A204.1 (cell line): ENCODE measurements at regions not wholly inside any gene's neighbourhood (a gene's known extent, or its start where the extent isn't known, plus 50 kb on each side); places are given as distances from the start of the nearest gene placed in this dataset.
A peak's percentile ranks its signal among the peaks of the same experiment; 100 is the strongest.

Experiments used
- FAIRE-seq: peaks from 2 replicates; lab custom pipeline; 2012; peaks lifted over from hg19 to GRCh38; lab: Jason Lieb, UNC

- no peak for FAIRE-seq
Observed at GRCh38 chr7:18317941-18318340, 177.6 kb upstream of the HDAC9 start.

GRCh38 chr7:18320422-18320821 lies 175.1 kb upstream of the HDAC9 start:
- FAIRE-seq = no peak

- no peak for FAIRE-seq
Observed at GRCh38 chr7:18320971-18321567, 174.5 kb upstream of the HDAC9 start.

- FAIRE-seq = no peak
Observed at GRCh38 chr7:18330548-18330947, 165.0 kb upstream of the HDAC9 start.

- no peak for FAIRE-seq
Observed at GRCh38 chr7:18336626-18337025, 158.9 kb upstream of the HDAC9 start.

GRCh38 chr7:18337048-18337809 lies 158.3 kb upstream of the HDAC9 start:
- FAIRE-seq = no peak

- FAIRE-seq = no peak
Observed at GRCh38 chr7:18338910-18339523, 156.5 kb upstream of the HDAC9 start.

GRCh38 chr7:18341756-18342155 lies 153.8 kb upstream of the HDAC9 start:
- FAIRE-seq = no peak

- FAIRE-seq = no peak
Observed at GRCh38 chr7:18343047-18343446, 152.5 kb upstream of the HDAC9 start.

GRCh38 chr7:18344536-18344935 lies 151.0 kb upstream of the HDAC9 start:
- FAIRE-seq = no peak

- FAIRE-seq = peak; percentile 71
Observed at GRCh38 chr7:18345641-18346234, 149.8 kb upstream of the HDAC9 start.

- no peak for FAIRE-seq
Observed at GRCh38 chr7:18347170-18347569, 148.4 kb upstream of the HDAC9 start.

- FAIRE-seq = no peak
Observed at GRCh38 chr7:18350678-18351077, 144.9 kb upstream of the HDAC9 start.

- peak; percentile 64 for FAIRE-seq
Observed at GRCh38 chr7:18352339-18353255, 143.0 kb upstream of the HDAC9 start.

GRCh38 chr7:18353339-18353738 lies 142.2 kb upstream of the HDAC9 start:
- no peak for FAIRE-seq

- FAIRE-seq = no peak
Observed at GRCh38 chr7:18354108-18355085, 141.2 kb upstream of the HDAC9 start.

- FAIRE-seq = peak; percentile 91
Observed at GRCh38 chr7:18356191-18356645, 139.3 kb upstream of the HDAC9 start.

GRCh38 chr7:18357691-18358090 lies 137.9 kb upstream of the HDAC9 start:
- FAIRE-seq = no peak

GRCh38 chr7:18361756-18362155 lies 133.8 kb upstream of the HDAC9 start:
- no peak for FAIRE-seq

- no peak for FAIRE-seq
Observed at GRCh38 chr7:18363751-18364380, 131.7 kb upstream of the HDAC9 start.
